SK-MEL-5 (cell line): ENCODE measurements at regions not wholly inside any gene's neighbourhood (a gene's known extent, or its start where the extent isn't known, plus 50 kb on each side); places are given as distances from the start of the nearest gene placed in this dataset.

ENCODE experiments used
- DNase-seq: peaks from one replicate; pipeline ENCODE4 v3.0.0-alpha.2; 2016; ENCODE audit warnings: low read depth, low spot score
- in situ Hi-C: cut with HindIII; loops from 2 replicates; pipeline ENCODE4 v1.10.0; 2016; ENCODE audit warnings: low sequenced_read_pairs, high pct_unique_total_duplicates, low pct_unique_long_range_greater_than_20kb

- no peak for DNase-seq
Measured at GRCh38 chr12:107545737-107546353, 139.8 kb upstream of the PWP1 start.

GRCh38 chr12:107547389-107547788, 138.2 kb upstream of the PWP1 start:
- no peak for DNase-seq
- in situ Hi-C loops: no loop called here

More at GRCh38 chr12:107545737-107546353, 139.8 kb upstream of the PWP1 start:
- in situ Hi-C loops: no loop called here

GRCh38 chr12:107549651-107550480, 135.7 kb upstream of the PWP1 start:
- in situ Hi-C loops: no loop called here
- DNase-seq: no peak

GRCh38 chr12:107551434-107551833, 134.2 kb upstream of the PWP1 start:
- in situ Hi-C loops: no loop called here
- DNase-seq: no peak

GRCh38 chr12:107552263-107552662, 133.3 kb upstream of the PWP1 start:
- in situ Hi-C loops: no loop called here
- DNase-seq: no peak

- DNase-seq: no peak
- in situ Hi-C loops: no loop called here
Measured at GRCh38 chr12:107553211-107553765, 132.3 kb upstream of the PWP1 start.

GRCh38 chr12:107554941-107555340, 130.7 kb upstream of the PWP1 start:
- in situ Hi-C loops: no loop called here
- DNase-seq: no peak

- in situ Hi-C loops: no loop called here
- DNase-seq: no peak
Measured at GRCh38 chr12:107557026-107557425, 128.6 kb upstream of the PWP1 start.

- in situ Hi-C loops: no loop called here
Measured at GRCh38 chr12:107557589-107558100, 128.0 kb upstream of the PWP1 start.

GRCh38 chr12:107558141-107558815, 127.3 kb upstream of the PWP1 start:
- in situ Hi-C loops: no loop called here
- DNase-seq: no peak

More at GRCh38 chr12:107557589-107558100, 128.0 kb upstream of the PWP1 start:
- DNase-seq: no peak

- DNase-seq: no peak
- in situ Hi-C loops: no loop called here
Measured at GRCh38 chr12:107558816-107559382, 126.7 kb upstream of the PWP1 start.

- peak; percentile 16 for DNase-seq
- in situ Hi-C loops: no loop called here
Measured at GRCh38 chr12:107560165-107560898, 125.3 kb upstream of the PWP1 start.

GRCh38 chr12:107560899-107561285, 124.7 kb upstream of the PWP1 start:
- in situ Hi-C loops: no loop called here
- DNase-seq: no peak

GRCh38 chr12:107564946-107565345, 120.7 kb upstream of the PWP1 start:
- in situ Hi-C loops: no loop called here
- DNase-seq: peak; percentile 32

- no peak for DNase-seq
- in situ Hi-C loops: no loop called here
Measured at GRCh38 chr12:107565551-107565950, 120.0 kb upstream of the PWP1 start.

- in situ Hi-C loops: no loop called here
- no peak for DNase-seq
Measured at GRCh38 chr12:107567876-107568619, 117.6 kb upstream of the PWP1 start.

- DNase-seq: no peak
- in situ Hi-C loops: no loop called here
Measured at GRCh38 chr12:107568718-107569117, 116.9 kb upstream of the PWP1 start.
